ENCODE measurements at regions not wholly inside any gene's neighbourhood (a gene's known extent, or its start where the extent isn't known, plus 50 kb on each side); places are given as distances from the start of the nearest gene placed in this dataset.

DNA sequence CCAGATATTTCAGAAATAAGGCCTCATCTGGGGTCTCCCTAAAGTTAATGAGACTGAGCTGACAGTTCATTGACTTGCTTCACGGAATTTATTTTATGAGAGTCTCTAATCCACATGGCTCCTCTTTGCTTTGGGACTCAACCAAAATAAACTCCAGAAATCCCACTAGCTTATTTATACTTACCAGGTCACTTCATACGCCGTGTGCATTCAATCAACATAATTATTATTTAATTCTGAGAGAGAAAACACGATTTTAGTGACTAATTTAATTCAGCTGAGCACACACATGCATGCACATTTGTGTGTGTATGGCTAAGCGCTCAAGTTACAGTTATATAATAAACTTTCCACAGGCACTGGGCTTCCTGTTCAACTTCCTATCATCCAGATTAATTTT, 333.4 kb upstream of the CCDC196 start:
- no peak for TF ChIP-seq POLR2A (IDR thresholded peaks at IDR 0.05)
- no peak for TF ChIP-seq CTCF (IDR thresholded peaks at IDR 0.05)
